ENCODE measurements at regions not wholly inside any gene's neighbourhood (a gene's known extent, or its start where the extent isn't known, plus 50 kb on each side); places are given as distances from the start of the nearest gene placed in this dataset.

DNA sequence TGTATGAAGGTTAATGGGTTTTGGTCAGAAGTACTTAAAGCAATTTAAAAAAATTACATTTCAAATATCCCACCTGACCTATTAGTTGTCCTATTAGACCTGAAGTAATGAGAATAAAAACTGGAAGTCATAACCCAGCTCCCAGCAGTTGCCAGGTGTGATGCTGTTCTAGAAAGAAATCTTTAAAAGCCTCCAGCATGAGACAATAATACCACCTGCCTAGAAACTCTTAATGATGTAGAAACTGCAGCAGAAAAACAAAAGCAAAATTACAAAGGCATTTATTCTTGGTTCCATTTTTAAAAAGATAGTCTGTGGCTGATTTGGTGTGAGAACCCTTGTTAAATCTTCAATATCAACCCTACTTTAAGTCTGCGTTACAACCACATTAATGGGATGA lies 1137.7 kb upstream of the TENM3 start:
- no peaks in the 10 kb centered on the region for H3K27me3 ChIP-seq (ENCODE audit: insufficient read depth, poor library complexity, severe bottlenecking)
- no peak overlapping the region for H3K27ac ChIP-seq (replicated peaks)
- DNase-seq (ENCODE audit: low read depth in 1 of 2, low spot score in 1 of 2): no peak
- no peak for TF ChIP-seq POLR2AphosphoS5 (IDR thresholded peaks at IDR 0.05; ENCODE audit: low read depth)
- TF ChIP-seq GABPA (IDR thresholded peaks at IDR 0.05; ENCODE audit: low read depth): no peak
- TF ChIP-seq, protein P1, sequence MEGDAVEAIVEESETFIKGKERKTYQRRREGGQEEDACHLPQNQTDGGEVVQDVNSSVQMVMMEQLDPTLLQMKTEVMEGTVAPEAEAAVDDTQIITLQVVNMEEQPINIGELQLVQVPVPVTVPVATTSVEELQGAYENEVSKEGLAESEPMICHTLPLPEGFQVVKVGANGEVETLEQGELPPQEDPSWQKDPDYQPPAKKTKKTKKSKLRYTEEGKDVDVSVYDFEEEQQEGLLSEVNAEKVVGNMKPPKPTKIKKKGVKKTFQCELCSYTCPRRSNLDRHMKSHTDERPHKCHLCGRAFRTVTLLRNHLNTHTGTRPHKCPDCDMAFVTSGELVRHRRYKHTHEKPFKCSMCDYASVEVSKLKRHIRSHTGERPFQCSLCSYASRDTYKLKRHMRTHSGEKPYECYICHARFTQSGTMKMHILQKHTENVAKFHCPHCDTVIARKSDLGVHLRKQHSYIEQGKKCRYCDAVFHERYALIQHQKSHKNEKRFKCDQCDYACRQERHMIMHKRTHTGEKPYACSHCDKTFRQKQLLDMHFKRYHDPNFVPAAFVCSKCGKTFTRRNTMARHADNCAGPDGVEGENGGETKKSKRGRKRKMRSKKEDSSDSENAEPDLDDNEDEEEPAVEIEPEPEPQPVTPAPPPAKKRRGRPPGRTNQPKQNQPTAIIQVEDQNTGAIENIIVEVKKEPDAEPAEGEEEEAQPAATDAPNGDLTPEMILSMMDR (IDR thresholded peaks at IDR 0.05; ENCODE audit: insufficient read depth, low read length): no peak
- TF ChIP-seq, protein P2, sequence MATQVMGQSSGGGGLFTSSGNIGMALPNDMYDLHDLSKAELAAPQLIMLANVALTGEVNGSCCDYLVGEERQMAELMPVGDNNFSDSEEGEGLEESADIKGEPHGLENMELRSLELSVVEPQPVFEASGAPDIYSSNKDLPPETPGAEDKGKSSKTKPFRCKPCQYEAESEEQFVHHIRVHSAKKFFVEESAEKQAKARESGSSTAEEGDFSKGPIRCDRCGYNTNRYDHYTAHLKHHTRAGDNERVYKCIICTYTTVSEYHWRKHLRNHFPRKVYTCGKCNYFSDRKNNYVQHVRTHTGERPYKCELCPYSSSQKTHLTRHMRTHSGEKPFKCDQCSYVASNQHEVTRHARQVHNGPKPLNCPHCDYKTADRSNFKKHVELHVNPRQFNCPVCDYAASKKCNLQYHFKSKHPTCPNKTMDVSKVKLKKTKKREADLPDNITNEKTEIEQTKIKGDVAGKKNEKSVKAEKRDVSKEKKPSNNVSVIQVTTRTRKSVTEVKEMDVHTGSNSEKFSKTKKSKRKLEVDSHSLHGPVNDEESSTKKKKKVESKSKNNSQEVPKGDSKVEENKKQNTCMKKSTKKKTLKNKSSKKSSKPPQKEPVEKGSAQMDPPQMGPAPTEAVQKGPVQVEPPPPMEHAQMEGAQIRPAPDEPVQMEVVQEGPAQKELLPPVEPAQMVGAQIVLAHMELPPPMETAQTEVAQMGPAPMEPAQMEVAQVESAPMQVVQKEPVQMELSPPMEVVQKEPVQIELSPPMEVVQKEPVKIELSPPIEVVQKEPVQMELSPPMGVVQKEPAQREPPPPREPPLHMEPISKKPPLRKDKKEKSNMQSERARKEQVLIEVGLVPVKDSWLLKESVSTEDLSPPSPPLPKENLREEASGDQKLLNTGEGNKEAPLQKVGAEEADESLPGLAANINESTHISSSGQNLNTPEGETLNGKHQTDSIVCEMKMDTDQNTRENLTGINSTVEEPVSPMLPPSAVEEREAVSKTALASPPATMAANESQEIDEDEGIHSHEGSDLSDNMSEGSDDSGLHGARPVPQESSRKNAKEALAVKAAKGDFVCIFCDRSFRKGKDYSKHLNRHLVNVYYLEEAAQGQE (IDR thresholded peaks at IDR 0.05; ENCODE audit: insufficient replicate concordance, low read depth): no peak
- TF ChIP-seq SPI1 (IDR thresholded peaks at IDR 0.05; ENCODE audit: borderline replicate concordance, low read depth): no peak
- H3K4me3 ChIP-seq (replicated peaks; ENCODE audit: insufficient read depth, low read length): no peak overlapping the region

DNA sequence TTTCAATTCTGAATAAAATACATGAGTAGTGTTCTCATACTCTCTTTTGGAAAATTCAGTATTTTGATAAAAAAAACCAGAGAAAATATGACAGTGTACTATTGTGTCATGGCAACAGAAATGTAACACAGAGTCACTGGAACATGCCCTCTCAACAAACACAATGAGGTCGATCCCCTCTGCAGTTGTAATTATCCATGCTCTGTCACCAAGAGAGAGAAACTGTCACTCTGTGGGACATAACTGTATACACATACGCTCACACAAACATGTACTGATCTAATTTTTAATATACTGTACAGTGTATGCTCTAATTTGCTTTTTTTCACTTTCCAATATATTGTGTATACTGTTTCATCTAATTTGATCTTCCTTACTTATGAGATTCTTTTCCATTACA lies 1136.8 kb upstream of the TENM3 start:
- H3K4me3 ChIP-seq (replicated peaks; ENCODE audit: insufficient read depth, low read length): no peak overlapping the region
- no peak overlapping the region for H3K27ac ChIP-seq (replicated peaks)
- H3K27me3 ChIP-seq (ENCODE audit: insufficient read depth, poor library complexity, severe bottlenecking): no peaks in the 10 kb centered on the region
- no peak for DNase-seq (ENCODE audit: low read depth in 1 of 2, low spot score in 1 of 2)
- TF ChIP-seq GABPA (IDR thresholded peaks at IDR 0.05; ENCODE audit: low read depth) (no peak), POLR2AphosphoS5 (IDR thresholded peaks at IDR 0.05; ENCODE audit: low read depth) (no peak), SPI1 (IDR thresholded peaks at IDR 0.05; ENCODE audit: borderline replicate concordance, low read depth) (no peak)
- TF ChIP-seq, protein P2 (IDR thresholded peaks at IDR 0.05; ENCODE audit: insufficient replicate concordance, low read depth): no peak
- TF ChIP-seq, protein P1 (IDR thresholded peaks at IDR 0.05; ENCODE audit: insufficient read depth, low read length): no peak

DNA sequence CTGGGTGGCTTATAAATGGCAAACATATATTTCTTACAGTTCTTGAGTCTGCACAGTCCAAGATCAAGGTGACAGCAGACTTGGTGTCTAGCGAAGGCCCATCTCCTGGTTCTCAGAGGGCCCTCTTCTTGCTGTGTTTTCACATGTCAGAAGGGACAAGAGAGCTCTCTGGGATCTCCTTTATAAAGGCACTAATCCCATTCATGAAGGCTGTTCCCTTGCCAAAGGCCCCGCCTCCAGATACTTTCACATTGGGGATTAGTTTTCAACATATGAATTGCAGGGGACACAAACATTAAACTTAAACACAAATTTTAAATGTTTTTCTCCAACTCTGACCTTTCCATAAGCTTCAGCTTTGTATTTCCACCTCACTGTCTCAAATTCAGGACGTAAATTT lies 1135.0 kb upstream of the TENM3 start:
- H3K4me3 ChIP-seq (replicated peaks; ENCODE audit: insufficient read depth, low read length): no peak overlapping the region
- no peak overlapping the region for H3K27ac ChIP-seq (replicated peaks)
- TF ChIP-seq, protein P2 (IDR thresholded peaks at IDR 0.05; ENCODE audit: insufficient replicate concordance, low read depth): no peak
- TF ChIP-seq POLR2AphosphoS5 (IDR thresholded peaks at IDR 0.05; ENCODE audit: low read depth) (no peak), GABPA (IDR thresholded peaks at IDR 0.05; ENCODE audit: low read depth) (no peak), SPI1 (IDR thresholded peaks at IDR 0.05; ENCODE audit: borderline replicate concordance, low read depth) (no peak)
- TF ChIP-seq, protein P1 (IDR thresholded peaks at IDR 0.05; ENCODE audit: insufficient read depth, low read length): no peak
- H3K27me3 ChIP-seq (ENCODE audit: insufficient read depth, poor library complexity, severe bottlenecking): no peaks in the 10 kb centered on the region
- no peak for DNase-seq (ENCODE audit: low read depth in 1 of 2, low spot score in 1 of 2)

Data from HL-60 (cell line).